GM06990 (cell line): ENCODE measurements at regions not wholly inside any gene's neighbourhood (a gene's known extent, or its start where the extent isn't known, plus 50 kb on each side); places are given as distances from the start of the nearest gene placed in this dataset.

Source experiments
- DNase-seq: peaks from one replicate; pipeline ENCODE4 v3.0.0-alpha.2; 2011; ENCODE audit not compliant: insufficient read length; ENCODE audit errors: extremely low read depth
- H3K27me3 ChIP-seq: replicated peaks from 2 replicates; pipeline ENCODE4 v1.6.0; 2011; ENCODE audit warnings: low read length; ENCODE audit not compliant: control insufficient read depth, insufficient read depth
- H3K36me3 ChIP-seq: 2 replicates; pipeline ENCODE4 v1.5.1; 2011; ENCODE audit warnings: low read length; ENCODE audit not compliant: control insufficient read depth, insufficient read depth
- H3K4me3 ChIP-seq: replicated peaks from 2 replicates; pipeline ENCODE4 v1.5.1; 2011; ENCODE audit warnings: low read depth, mild to moderate bottlenecking, control low read depth, low read length
- CTCF ChIP-seq: IDR thresholded peaks from 2 replicates; pipeline ENCODE4 v1.5.1; 2011; ENCODE audit warnings: low read length, control low read depth, mild to moderate bottlenecking, inconsistent platforms; ENCODE audit not compliant: insufficient read depth, poor library complexity, severe bottlenecking

GRCh38 chr9:108609227-108609896, 246.4 kb downstream of the ACTL7B start:
- Histone ChIP-seq H3K36me3 (no peaks in the 10 kb centered on the region), H3K4me3 (no peak overlapping the region), H3K27me3 (no peaks in the 10 kb centered on the region; the same call in 1 of the 2 replicates)
- DNase-seq: no peak
- TF ChIP-seq CTCF: no peak

- no peak for TF ChIP-seq CTCF
- no peak overlapping the region for H3K4me3 ChIP-seq
- DNase-seq: no peak
- no peaks in the 10 kb centered on the region for H3K36me3 ChIP-seq
- H3K27me3 ChIP-seq: no peaks in the 10 kb centered on the region; the same call in none of the 2 replicates
These were observed 248.2 kb downstream of the ACTL7B start for GRCh38 chr9:108607607-108608006.

GRCh38 chr9:108606401-108606800, 249.4 kb downstream of the ACTL7B start:
- no peak for DNase-seq
- no peak overlapping the region for H3K4me3 ChIP-seq
- no peaks in the 10 kb centered on the region; the same call in 1 of the 2 replicates for H3K27me3 ChIP-seq
- no peaks in the 10 kb centered on the region for H3K36me3 ChIP-seq
- TF ChIP-seq CTCF: no peak

- no peak for TF ChIP-seq CTCF
- H3K4me3 ChIP-seq: no peak overlapping the region
- H3K27me3 ChIP-seq: no peaks in the 10 kb centered on the region; the same call in 1 of the 2 replicates
- DNase-seq: no peak
- no peaks in the 10 kb centered on the region for H3K36me3 ChIP-seq
These were observed 252.6 kb downstream of the ACTL7B start for GRCh38 chr9:108603141-108603540.

- no peaks in the 10 kb centered on the region for H3K36me3 ChIP-seq
- H3K4me3 ChIP-seq: no peak overlapping the region
- no peak for DNase-seq
- H3K27me3 ChIP-seq: no peaks in the 10 kb centered on the region; the same call in 1 of the 2 replicates
- no peak for TF ChIP-seq CTCF
These were observed 254.9 kb downstream of the ACTL7B start for GRCh38 chr9:108600896-108601295.

- TF ChIP-seq CTCF: no peak
- Histone ChIP-seq H3K4me3 (no peak overlapping the region), H3K36me3 (no peaks in the 10 kb centered on the region), H3K27me3 (no peaks in the 10 kb centered on the region; the same call in 1 of the 2 replicates)
- no peak for DNase-seq
These were observed 256.2 kb downstream of the ACTL7B start for GRCh38 chr9:108599571-108599970.
